ENCODE measurements at regions not wholly inside any gene's neighbourhood (a gene's known extent, or its start where the extent isn't known, plus 50 kb on each side); places are given as distances from the start of the nearest gene placed in this dataset.

DNA sequence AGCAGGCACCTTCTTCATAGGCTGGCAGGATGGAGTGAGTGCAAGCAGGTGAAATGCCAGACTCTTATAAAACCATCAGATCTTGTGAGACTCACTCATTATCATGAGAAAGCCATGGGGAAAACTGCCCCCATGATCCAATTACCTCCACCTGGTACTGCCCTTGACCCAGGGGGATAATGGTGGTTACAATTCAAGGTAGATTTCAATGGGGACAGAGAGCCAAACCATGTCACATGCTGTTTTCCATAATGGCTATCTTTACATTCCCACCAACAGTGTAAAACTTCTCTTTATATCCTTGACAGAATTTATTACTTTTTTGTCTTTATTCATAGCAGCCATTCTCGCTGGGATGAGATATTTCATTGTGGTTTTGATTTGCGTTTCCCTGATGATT, 663.0 kb upstream of the AGA start:
- Histone ChIP-seq H3K36me3 (ENCODE audit: insufficient read depth) (no peaks in the 10 kb centered on the region), H3K4me3 (ENCODE audit: low read depth, low read length) (no peak overlapping the region), H3K27ac (ENCODE audit: low read depth) (no peak overlapping the region), H3K4me1 (ENCODE audit: insufficient read depth) (no peaks in the 10 kb centered on the region)
- 82% methylated on average over 2 of the region's 2 CpGs for WGBS
- no peak for DNase-seq (ENCODE audit: extremely low spot score)

GRCh38 chr4:178136736-178137345, 694.6 kb upstream of the AGA start:
- H3K27ac ChIP-seq (ENCODE audit: low read depth): no peak overlapping the region
- H3K36me3 ChIP-seq (ENCODE audit: insufficient read depth): no peaks in the 10 kb centered on the region
- 93% methylated on average over 19 of the region's 19 CpGs for WGBS
- no peak overlapping the region for H3K4me3 ChIP-seq (ENCODE audit: low read depth, low read length)
- DNase-seq (ENCODE audit: extremely low spot score): no peak
- H3K4me1 ChIP-seq (ENCODE audit: insufficient read depth): no peaks in the 10 kb centered on the region

GRCh38 chr4:178137732-178138471, 695.7 kb upstream of the AGA start:
- WGBS: 96% methylated on average over 22 of the region's 22 CpGs
- no peaks in the 10 kb centered on the region for H3K36me3 ChIP-seq (ENCODE audit: insufficient read depth)
- no peaks in the 10 kb centered on the region for H3K4me1 ChIP-seq (ENCODE audit: insufficient read depth)
- H3K4me3 ChIP-seq (ENCODE audit: low read depth, low read length): no peak overlapping the region
- no peak for DNase-seq (ENCODE audit: extremely low spot score)
- H3K27ac ChIP-seq (ENCODE audit: low read depth): no peak overlapping the region

GRCh38 chr4:178138491-178138890, 696.3 kb upstream of the AGA start:
- Histone ChIP-seq H3K36me3 (ENCODE audit: insufficient read depth) (no peaks in the 10 kb centered on the region), H3K4me1 (ENCODE audit: insufficient read depth) (no peaks in the 10 kb centered on the region), H3K27ac (ENCODE audit: low read depth) (no peak overlapping the region), H3K4me3 (ENCODE audit: low read depth, low read length) (no peak overlapping the region)
- DNase-seq (ENCODE audit: extremely low spot score): no peak
- WGBS: 93% methylated on average over 13 of the region's 13 CpGs

DNA sequence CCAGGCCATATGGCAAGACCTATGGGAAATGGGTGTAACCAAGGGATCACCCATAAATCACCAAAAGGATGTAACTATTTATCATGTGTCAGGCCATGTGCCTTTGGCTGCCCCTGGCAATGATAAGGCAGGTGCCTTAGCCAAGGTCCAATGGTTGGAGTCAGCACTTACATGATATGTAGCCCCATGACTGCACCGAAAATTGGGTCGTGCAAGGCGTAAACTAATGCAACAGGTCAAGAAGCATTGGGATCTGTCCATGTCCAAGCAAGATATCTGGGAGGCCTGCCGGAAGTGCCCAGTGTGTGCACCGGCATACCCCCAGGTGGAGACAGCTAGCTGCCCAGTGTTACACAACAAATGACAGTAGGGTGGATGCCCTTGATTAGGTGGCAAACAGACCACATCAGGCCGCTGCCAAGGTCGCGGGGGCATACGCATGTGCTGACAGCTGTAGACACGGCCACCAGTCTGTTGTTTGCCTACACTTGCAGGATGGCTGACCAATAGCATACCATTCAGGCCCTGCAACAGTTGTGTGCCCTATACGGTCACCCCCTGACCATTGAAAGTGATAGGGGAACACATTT, 698.2 kb upstream of the AGA start:
- H3K4me3 ChIP-seq (ENCODE audit: low read depth, low read length): no peak overlapping the region
- WGBS: 96% methylated on average over 11 of the region's 11 CpGs
- no peaks in the 10 kb centered on the region for H3K36me3 ChIP-seq (ENCODE audit: insufficient read depth)
- no peaks in the 10 kb centered on the region for H3K4me1 ChIP-seq (ENCODE audit: insufficient read depth)
- DNase-seq (ENCODE audit: extremely low spot score): no peak
- H3K27ac ChIP-seq (ENCODE audit: low read depth): no peak overlapping the region

GRCh38 chr4:178142724-178143123, 700.5 kb upstream of the AGA start:
- H3K36me3 ChIP-seq (ENCODE audit: insufficient read depth): no peaks in the 10 kb centered on the region
- no peaks in the 10 kb centered on the region for H3K4me1 ChIP-seq (ENCODE audit: insufficient read depth)
- DNase-seq (ENCODE audit: extremely low spot score): no peak
- no peak overlapping the region for H3K4me3 ChIP-seq (ENCODE audit: low read depth, low read length)
- no peak overlapping the region for H3K27ac ChIP-seq (ENCODE audit: low read depth)
- 94% methylated on average over 8 of the region's 8 CpGs for WGBS

GRCh38 chr4:178148106-178148505, 705.9 kb upstream of the AGA start:
- H3K4me3 ChIP-seq (ENCODE audit: low read depth, low read length): no peak overlapping the region
- no peaks in the 10 kb centered on the region for H3K36me3 ChIP-seq (ENCODE audit: insufficient read depth)
- no peaks in the 10 kb centered on the region for H3K4me1 ChIP-seq (ENCODE audit: insufficient read depth)
- DNase-seq (ENCODE audit: extremely low spot score): no peak
- 73% methylated on average over 2 of the region's 2 CpGs for WGBS
- H3K27ac ChIP-seq (ENCODE audit: low read depth): no peak overlapping the region

DNA sequence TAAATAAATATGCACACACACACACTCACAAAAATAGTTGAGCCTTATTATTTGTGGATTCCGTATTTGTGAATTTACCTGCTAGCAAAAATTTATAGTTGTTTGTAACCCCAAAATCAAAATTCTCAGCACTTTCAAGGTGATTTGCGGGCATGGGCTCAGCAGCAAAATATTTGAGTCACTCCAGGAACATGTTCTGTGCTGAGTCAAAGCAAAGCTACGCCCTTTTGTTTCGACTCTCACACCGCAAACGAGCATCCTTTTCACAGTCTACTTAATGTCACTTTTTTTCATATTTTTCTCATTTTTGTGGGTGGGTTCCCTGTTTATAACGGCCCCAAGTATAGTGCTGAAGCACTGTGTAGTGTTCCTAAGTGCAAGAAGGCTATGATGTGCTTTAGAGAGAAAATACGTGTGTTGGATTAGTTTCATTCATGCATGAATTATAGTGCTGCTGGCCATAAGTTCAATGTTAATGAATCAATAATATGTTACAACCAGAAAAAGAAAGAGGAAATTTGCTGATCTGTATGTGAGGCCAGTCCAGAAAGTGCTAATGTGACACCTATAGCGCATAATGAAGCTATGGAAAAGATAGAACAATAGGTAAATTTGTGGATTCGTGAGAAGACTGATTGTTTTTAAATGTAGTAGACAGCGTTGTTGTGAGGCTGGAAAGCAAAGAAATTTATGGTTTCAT, 723.2 kb upstream of the AGA start:
- H3K4me3 ChIP-seq (ENCODE audit: low read depth, low read length): no peak overlapping the region
- no peaks in the 10 kb centered on the region for H3K36me3 ChIP-seq (ENCODE audit: insufficient read depth)
- WGBS: 74% methylated on average over 11 of the region's 11 CpGs
- no peak overlapping the region for H3K27ac ChIP-seq (ENCODE audit: low read depth)
- no peak for DNase-seq (ENCODE audit: extremely low spot score)
- no peaks in the 10 kb centered on the region for H3K4me1 ChIP-seq (ENCODE audit: insufficient read depth)

DNA sequence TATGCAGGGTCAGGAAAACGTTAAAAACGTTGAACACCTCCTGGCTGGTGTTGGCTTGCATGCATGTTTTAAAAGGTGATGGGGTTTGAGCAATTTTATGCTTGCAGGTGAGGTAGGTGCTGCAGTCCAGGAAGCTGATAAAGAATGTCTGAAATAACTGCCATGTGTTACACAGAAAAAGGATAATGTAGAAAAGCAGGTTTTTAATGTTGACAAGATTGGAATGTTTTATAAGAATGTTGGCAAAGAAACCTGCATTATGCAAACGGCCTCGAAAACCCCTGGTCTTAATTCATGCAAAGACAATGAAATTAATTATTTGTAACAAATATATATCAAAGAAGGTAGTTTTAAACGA, 723.7 kb upstream of the AGA start:
- WGBS: 65% methylated on average over 5 of the region's 5 CpGs
- DNase-seq (ENCODE audit: extremely low spot score): no peak
- H3K27ac ChIP-seq (ENCODE audit: low read depth): no peak overlapping the region
- no peaks in the 10 kb centered on the region for H3K4me1 ChIP-seq (ENCODE audit: insufficient read depth)
- H3K36me3 ChIP-seq (ENCODE audit: insufficient read depth): no peaks in the 10 kb centered on the region
- no peak overlapping the region for H3K4me3 ChIP-seq (ENCODE audit: low read depth, low read length)

DNA sequence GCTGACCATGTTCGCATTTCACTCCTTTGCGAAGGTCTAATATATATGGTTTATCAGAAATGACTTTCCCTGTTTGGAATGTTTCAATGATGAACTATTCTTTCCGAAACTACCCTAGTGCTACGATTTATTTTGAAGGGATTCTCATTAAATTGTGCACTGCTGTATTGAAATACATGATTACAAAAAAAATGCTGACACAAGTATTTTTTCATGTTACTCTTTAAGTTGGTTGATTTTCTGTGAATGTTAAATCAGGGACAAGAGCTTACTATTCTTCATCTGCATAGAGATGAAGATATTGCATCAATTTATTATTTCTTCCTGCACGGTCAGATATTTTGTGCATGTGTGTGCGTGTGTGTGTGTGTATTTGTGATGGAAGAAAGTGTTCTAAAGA, 731.5 kb upstream of the AGA start:
- H3K27ac ChIP-seq (ENCODE audit: low read depth): no peak overlapping the region
- DNase-seq (ENCODE audit: extremely low spot score): no peak
- 75% methylated on average over 6 of the region's 6 CpGs for WGBS
- H3K4me1 ChIP-seq (ENCODE audit: insufficient read depth): no peaks in the 10 kb centered on the region
- no peaks in the 10 kb centered on the region for H3K36me3 ChIP-seq (ENCODE audit: insufficient read depth)
- no peak overlapping the region for H3K4me3 ChIP-seq (ENCODE audit: low read depth, low read length)

DNA sequence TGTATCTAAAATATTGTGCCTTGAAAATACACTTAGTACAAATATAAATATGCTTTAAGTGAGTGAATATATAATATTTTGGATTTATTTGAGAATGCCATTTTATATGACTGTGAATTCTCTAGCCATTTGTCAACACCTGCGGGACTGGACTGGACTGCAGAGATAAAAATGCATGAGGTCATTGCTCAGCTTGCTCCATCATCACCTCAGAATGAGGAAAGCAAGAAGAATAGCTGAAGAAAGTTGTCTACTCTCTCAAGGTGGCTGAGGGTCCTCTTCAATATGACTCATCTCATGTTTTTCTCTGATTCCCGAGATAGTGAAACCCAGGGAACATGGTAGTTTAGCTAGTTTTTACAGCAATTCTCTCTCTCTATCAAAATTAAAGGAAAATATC, 732.5 kb upstream of the AGA start:
- Histone ChIP-seq H3K4me1 (ENCODE audit: insufficient read depth) (no peaks in the 10 kb centered on the region), H3K27ac (ENCODE audit: low read depth) (no peak overlapping the region), H3K4me3 (ENCODE audit: low read depth, low read length) (no peak overlapping the region), H3K36me3 (ENCODE audit: insufficient read depth) (no peaks in the 10 kb centered on the region)
- DNase-seq (ENCODE audit: extremely low spot score): no peak
- 77% methylated on average over 2 of the region's 2 CpGs for WGBS

DNA sequence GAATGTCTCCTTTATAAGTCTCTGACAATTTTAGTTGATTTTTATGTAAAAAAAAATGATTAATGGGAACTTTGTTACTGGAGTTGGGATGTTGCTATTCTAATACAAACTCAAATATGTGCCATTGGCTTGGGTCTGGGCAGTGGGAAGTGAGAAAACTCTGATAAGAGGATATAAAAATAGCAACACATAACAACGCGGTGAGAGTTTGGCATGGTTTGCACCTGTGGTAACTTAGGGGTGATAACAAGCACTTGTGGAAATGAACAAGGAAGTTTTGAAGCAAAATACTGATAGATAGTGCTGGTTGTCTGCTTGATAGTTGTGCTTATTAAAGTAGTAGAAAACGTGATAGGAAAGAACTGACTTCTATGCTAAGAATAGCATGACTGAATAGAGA, 743.3 kb upstream of the AGA start:
- H3K36me3 ChIP-seq (ENCODE audit: insufficient read depth): no peaks in the 10 kb centered on the region
- DNase-seq (ENCODE audit: extremely low spot score): no peak
- no peaks in the 10 kb centered on the region for H3K4me1 ChIP-seq (ENCODE audit: insufficient read depth)
- H3K27ac ChIP-seq (ENCODE audit: low read depth): no peak overlapping the region
- H3K4me3 ChIP-seq (ENCODE audit: low read depth, low read length): no peak overlapping the region
- 44% methylated on average over 3 of the region's 3 CpGs for WGBS

DNA sequence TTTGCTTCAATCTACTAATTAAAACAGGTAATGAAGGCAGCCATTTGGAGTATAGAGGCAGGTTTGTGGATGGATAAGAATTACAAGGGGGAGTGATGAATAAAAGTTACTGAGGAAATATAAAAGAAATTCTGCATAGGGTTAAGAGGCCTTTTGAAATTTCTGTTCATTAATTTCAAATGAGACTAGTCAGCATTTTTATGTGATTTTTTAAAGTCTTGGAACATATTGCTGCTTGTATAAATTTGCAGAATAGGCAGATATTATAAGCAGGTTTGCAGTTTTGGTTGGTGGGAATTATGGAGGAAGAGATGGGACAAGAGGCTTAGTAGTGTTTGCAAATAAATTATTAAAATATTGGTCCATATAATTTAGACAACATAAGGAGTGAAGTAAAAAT, 750.4 kb upstream of the AGA start:
- H3K36me3 ChIP-seq (ENCODE audit: insufficient read depth): no peaks in the 10 kb centered on the region
- no peak for DNase-seq (ENCODE audit: extremely low spot score)

GRCh38 chr4:178196751-178197374, 754.6 kb upstream of the AGA start:
- H3K27ac ChIP-seq (ENCODE audit: low read depth): no peak overlapping the region
- no peak for DNase-seq (ENCODE audit: extremely low spot score)
- H3K4me1 ChIP-seq (ENCODE audit: insufficient read depth): no peaks in the 10 kb centered on the region
- no peaks in the 10 kb centered on the region for H3K36me3 ChIP-seq (ENCODE audit: insufficient read depth)
- 85% methylated on average over 6 of the region's 6 CpGs for WGBS
- no peak overlapping the region for H3K4me3 ChIP-seq (ENCODE audit: low read depth, low read length)

More for the DNA sequence above, 750.4 kb upstream of the AGA start:
- H3K4me1 ChIP-seq (ENCODE audit: insufficient read depth): no peaks in the 10 kb centered on the region
- no peak overlapping the region for H3K4me3 ChIP-seq (ENCODE audit: low read depth, low read length)
- H3K27ac ChIP-seq (ENCODE audit: low read depth): no peak overlapping the region
